Activated CD8-positive, alpha-beta T cell treated with anti-CD3 and anti-CD28 coated beads for 36 hours (primary cell): ENCODE measurements at regions not wholly inside any gene's neighbourhood (a gene's known extent, or its start where the extent isn't known, plus 50 kb on each side); places are given as distances from the start of the nearest gene placed in this dataset.
A peak's percentile ranks its signal among the peaks of the same experiment; 100 is the strongest.

Experiments
- ATAC-seq: fragments of 200-7000 bp; cut with Tn5 transposase; one replicate; pipeline ENCODE4 v1.10.0; 2021; ENCODE audit warnings: mild to moderate bottlenecking, moderate library complexity
- CTCF ChIA-PET: fragments of 350-600 bp; sonication (Branson Sonifier 250); formaldehyde crosslinking; loops from one replicate; lab custom pipeline; 2021; ENCODE audit warnings: antibody characterized with exemption; lab: Charles Lee
- POLR2A ChIA-PET: fragments of 350-600 bp; sonication (Branson Sonifier 250); formaldehyde crosslinking; loops from one replicate; lab custom pipeline; 2021; ENCODE audit warnings: antibody characterized with exemption; lab: Charles Lee
- DNase-seq: peaks from one replicate; pipeline ENCODE4 v3.0.0-alpha.2; 2020
- H3K27ac Mint-ChIP-seq: one replicate; pipeline ENCODE4 v1.8.0; 2021; ENCODE audit warnings: mild to moderate bottlenecking, mixed read lengths
- H3K27me3 Mint-ChIP-seq: one replicate; pipeline ENCODE4 v1.8.0; 2021; ENCODE audit warnings: mixed read lengths
- H3K36me3 Mint-ChIP-seq: one replicate; pipeline ENCODE4 v1.8.0; 2021; ENCODE audit warnings: low read depth, mixed read lengths
- H3K4me1 Mint-ChIP-seq: one replicate; pipeline ENCODE4 v1.8.0; 2021; ENCODE audit warnings: low read depth, mixed read lengths
- H3K4me3 Mint-ChIP-seq: one replicate; pipeline ENCODE4 v1.8.0; 2021; ENCODE audit warnings: mild to moderate bottlenecking, moderate library complexity, mixed read lengths
- H3K9me3 Mint-ChIP-seq: one replicate; pipeline ENCODE4 v1.8.0; 2021; ENCODE audit warnings: mixed read lengths
- intact Hi-C: fragments of 100-400 bp; cut with micrococcal nuclease; formaldehyde crosslinking; loops from one replicate; pipeline ENCODE4 v1.10.0; 2022
- TF ChIP-seq, protein P1 (sequence below): fragments of 200-600 bp; IDR thresholded peaks from one replicate; pipeline ENCODE4 v1.8.0; 2022; ENCODE audit warnings: antibody characterized with exemption, mild to moderate bottlenecking

DNA sequence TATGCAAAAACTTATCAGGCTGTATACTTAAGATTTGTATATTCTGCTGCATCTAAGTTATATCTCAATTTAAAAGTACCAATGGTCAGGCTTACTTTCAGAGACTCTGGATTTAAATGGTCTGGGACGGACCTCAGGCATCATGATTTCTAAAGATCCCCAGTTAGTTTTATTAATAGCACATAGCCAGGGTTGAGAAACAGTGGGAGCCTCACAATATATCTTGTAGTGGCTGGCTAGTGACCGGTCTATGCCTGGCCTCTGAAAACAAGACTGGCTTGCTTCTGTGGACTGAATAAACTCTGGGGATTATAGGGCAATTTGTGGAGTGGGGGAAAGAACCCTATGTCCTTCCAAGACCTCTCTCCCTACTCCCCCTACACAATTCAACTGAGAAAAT lies 162.5 kb upstream of the SLC1A4 start:
- TF ChIP-seq, protein P1, sequence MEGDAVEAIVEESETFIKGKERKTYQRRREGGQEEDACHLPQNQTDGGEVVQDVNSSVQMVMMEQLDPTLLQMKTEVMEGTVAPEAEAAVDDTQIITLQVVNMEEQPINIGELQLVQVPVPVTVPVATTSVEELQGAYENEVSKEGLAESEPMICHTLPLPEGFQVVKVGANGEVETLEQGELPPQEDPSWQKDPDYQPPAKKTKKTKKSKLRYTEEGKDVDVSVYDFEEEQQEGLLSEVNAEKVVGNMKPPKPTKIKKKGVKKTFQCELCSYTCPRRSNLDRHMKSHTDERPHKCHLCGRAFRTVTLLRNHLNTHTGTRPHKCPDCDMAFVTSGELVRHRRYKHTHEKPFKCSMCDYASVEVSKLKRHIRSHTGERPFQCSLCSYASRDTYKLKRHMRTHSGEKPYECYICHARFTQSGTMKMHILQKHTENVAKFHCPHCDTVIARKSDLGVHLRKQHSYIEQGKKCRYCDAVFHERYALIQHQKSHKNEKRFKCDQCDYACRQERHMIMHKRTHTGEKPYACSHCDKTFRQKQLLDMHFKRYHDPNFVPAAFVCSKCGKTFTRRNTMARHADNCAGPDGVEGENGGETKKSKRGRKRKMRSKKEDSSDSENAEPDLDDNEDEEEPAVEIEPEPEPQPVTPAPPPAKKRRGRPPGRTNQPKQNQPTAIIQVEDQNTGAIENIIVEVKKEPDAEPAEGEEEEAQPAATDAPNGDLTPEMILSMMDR: no peak
- Mint-ChIP-seq H3K9me3 (no peaks in the 10 kb centered on the region), H3K36me3 (no peaks in the 10 kb centered on the region), H3K4me3 (no peak overlapping the region), H3K27me3 (no peaks in the 10 kb centered on the region), H3K4me1 (peaks cover 15% of the 10 kb centered on the region), H3K27ac (no peak overlapping the region)
- POLR2A ChIA-PET: interaction anchor here (1.2 kb wide), 1 partner anchor 174 kb away, joined by 3 read pairs; no protein-coding TSS in a partner anchor
- CTCF ChIA-PET: interaction anchor here (3.2 kb wide), 1 partner anchor 180 kb away, joined by 11 read pairs; no protein-coding TSS in a partner anchor
- no peak for ATAC-seq
- intact Hi-C loops: no loop called here
- no peak for DNase-seq

- H3K27ac Mint-ChIP-seq: no peak overlapping the region
- DNase-seq (no peak), ATAC-seq (no peak)
- no peak overlapping the region for H3K4me3 Mint-ChIP-seq
- TF ChIP-seq, protein P1: no peak
- no peaks in the 10 kb centered on the region for H3K36me3 Mint-ChIP-seq
- intact Hi-C loops: no loop called here
- H3K27me3 Mint-ChIP-seq: no peaks in the 10 kb centered on the region
- ChIA-PET POLR2A (interaction anchor here (0.7 kb wide), 1 partner anchor 8 kb away, joined by 3 read pairs; no protein-coding TSS in a partner anchor), CTCF (interaction anchor here (1.2 to 3.2 kb wide), 4 partner anchors 8 to 182 kb away, joined by 3 to 11 read pairs (median 6); no protein-coding TSS in a partner anchor)
- peaks cover 22% of the 10 kb centered on the region for H3K4me1 Mint-ChIP-seq
- H3K9me3 Mint-ChIP-seq: no peaks in the 10 kb centered on the region
Measured at GRCh38 chr2:64828261-64828660, 160.9 kb upstream of the SLC1A4 start.

DNA sequence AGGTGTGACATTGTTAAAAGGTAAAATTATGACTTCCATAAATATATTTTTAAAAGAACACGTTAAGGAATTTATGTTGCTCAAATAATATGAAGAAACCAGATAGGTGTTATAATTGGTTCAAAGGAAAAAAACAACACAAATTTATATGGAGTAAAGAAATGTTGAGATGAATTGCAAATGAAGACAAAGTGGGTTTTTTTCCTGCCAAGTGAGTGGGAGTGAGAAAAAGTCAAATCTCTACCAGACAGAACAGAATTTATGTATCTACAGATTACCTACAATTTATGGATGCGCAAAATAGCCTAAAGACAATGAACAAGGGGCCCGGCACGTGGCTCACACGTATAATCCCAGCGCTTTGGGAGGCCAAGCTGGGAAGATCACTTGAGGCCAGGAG lies 159.7 kb upstream of the SLC1A4 start:
- DNase-seq (no peak), ATAC-seq (no peak)
- TF ChIP-seq, protein P1: no peak
- H3K4me1 Mint-ChIP-seq: peaks cover 22% of the 10 kb centered on the region
- no peak overlapping the region for H3K4me3 Mint-ChIP-seq
- ChIA-PET POLR2A (interaction anchor here (0.7 to 2.6 kb wide), 4 partner anchors 10 to 304 kb away, joined by 3 to 14 read pairs (median 4); partner anchors contain the start of gene SERTAD2), CTCF (interaction anchor here (0.6 to 3.1 kb wide), 5 partner anchors 9 to 181 kb away, joined by 3 to 15 read pairs (median 5); no protein-coding TSS in a partner anchor)
- H3K36me3 Mint-ChIP-seq: no peaks in the 10 kb centered on the region
- intact Hi-C loops: no loop called here
- H3K27ac Mint-ChIP-seq: no peak overlapping the region
- H3K27me3 Mint-ChIP-seq: no peaks in the 10 kb centered on the region
- H3K9me3 Mint-ChIP-seq: no peaks in the 10 kb centered on the region

DNA sequence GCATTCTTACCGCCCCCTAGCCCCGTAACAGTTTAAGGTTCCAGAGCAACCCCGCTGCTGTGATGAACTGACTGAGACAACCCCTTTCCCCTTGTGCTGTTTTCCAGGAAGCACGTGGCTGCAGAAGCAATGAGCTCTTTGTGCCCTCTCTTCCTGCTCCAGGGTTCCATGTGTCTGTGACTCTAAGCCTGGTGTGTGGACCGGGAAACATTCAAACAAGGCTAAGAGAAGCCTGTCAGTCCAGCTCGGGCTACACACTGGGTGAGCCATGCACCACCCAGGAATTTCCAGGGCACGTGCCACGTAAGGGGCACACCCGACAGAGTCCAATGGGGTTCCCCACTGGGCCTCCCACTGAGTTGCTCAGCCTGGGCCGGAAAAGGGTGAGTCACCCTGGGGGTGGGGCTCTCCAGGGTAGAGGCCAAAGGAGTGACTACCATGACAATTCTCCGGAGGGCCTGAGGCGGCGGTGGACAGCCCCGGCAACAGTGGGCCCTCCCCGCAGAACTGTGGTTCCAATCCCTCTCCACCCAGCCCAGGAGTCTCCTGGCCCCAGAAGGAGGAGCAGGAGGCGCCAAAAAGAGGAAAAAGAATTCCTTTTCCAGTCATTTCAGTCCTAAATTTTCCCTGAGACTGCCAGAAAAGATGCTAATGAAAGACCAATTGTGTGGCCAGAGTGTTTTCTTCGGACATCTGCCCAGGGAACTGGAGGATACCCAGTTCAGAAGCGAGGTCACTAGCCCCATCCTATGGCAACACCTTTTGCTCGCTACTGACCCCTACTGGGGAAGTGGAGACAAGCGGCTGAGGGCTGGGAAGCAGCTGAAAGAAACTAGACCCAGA lies 157.8 kb upstream of the SLC1A4 start:
- H3K27ac Mint-ChIP-seq: peak overlapping the region; percentile 88
- H3K27me3 Mint-ChIP-seq: no peaks in the 10 kb centered on the region
- H3K36me3 Mint-ChIP-seq: no peaks in the 10 kb centered on the region
- peak; percentile 93 for ATAC-seq
- no peaks in the 10 kb centered on the region for H3K9me3 Mint-ChIP-seq
- ChIA-PET POLR2A (interaction anchor here (0.7 to 2.6 kb wide), 9 partner anchors 11 to 306 kb away, joined by 3 to 14 read pairs (median 3); partner anchors contain the start of gene SERTAD2), CTCF (interaction anchor here (0.6 to 3.1 kb wide), 42 partner anchors 9 to 302 kb away, joined by 3 to 21 read pairs (median 4); partner anchors contain the start of gene SERTAD2)
- H3K4me3 Mint-ChIP-seq: peak overlapping the region; percentile 54
- intact Hi-C loops: loop anchor here (5.0 kb wide), 3 partner anchors 64 to 184 kb away; no protein-coding TSS in a partner anchor
- peaks cover 22% of the 10 kb centered on the region for H3K4me1 Mint-ChIP-seq
- peak; percentile 93 for DNase-seq
- TF ChIP-seq, protein P1: peak; percentile 97
